GM10266 (cell line): ENCODE measurements at regions not wholly inside any gene's neighbourhood (a gene's known extent, or its start where the extent isn't known, plus 50 kb on each side); places are given as distances from the start of the nearest gene placed in this dataset.

Source experiments
- DNase-seq: peaks from one replicate; pipeline ENCODE4 v3.0.0; 2012; ENCODE audit errors: extremely low spot score
- CTCF ChIP-seq: IDR thresholded peaks from 2 replicates; pipeline ENCODE4 v1.5.1; 2012; ENCODE audit warnings: mild to moderate bottlenecking, low read depth; ENCODE audit not compliant: control insufficient read depth, insufficient read depth; ENCODE audit errors: missing control alignments

DNA sequence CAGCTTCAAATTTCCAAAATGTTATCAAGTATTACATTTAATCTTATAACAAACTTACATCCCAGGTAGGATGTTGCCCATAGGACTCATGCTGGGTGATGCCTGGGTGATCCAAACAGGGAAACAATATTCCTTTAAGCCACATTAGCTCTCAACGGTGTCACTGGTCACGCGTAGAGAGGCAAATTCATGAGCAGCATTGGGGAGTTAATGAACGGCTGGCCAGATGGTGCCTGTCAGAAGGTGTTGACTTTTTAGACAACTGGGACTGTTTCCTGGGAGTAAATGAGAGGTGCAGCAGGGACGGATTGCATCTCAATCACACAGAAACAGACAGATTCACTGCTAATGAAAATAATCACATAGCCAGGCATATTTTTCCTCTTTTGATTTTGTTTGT, 83.3 kb upstream of the ID4 start:
- TF ChIP-seq CTCF: no peak

GRCh38 chr6:19754686-19755085, 82.5 kb upstream of the ID4 start:
- no peak for DNase-seq
- no peak for TF ChIP-seq CTCF

More for the DNA sequence above, 83.3 kb upstream of the ID4 start:
- DNase-seq: no peak

DNA sequence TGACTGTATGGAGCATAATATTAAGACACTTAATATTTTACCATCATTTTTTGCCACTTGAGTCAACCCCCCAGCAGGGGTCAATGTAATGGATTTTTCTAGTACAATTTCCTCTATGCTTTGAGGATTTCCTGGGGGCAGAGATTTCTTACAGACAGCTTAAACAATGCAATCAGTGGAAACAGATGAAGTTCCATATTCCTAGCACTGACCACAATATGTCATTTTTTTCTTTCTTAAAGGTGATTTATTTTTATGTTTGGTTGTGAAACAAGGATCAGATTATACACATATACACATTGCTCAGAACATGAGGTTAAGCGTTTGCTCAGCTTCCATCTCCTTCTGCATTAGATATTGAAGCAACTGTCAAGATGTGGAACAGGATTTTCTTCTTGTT, 82.0 kb upstream of the ID4 start:
- no peak for TF ChIP-seq CTCF
- DNase-seq: no peak

DNA sequence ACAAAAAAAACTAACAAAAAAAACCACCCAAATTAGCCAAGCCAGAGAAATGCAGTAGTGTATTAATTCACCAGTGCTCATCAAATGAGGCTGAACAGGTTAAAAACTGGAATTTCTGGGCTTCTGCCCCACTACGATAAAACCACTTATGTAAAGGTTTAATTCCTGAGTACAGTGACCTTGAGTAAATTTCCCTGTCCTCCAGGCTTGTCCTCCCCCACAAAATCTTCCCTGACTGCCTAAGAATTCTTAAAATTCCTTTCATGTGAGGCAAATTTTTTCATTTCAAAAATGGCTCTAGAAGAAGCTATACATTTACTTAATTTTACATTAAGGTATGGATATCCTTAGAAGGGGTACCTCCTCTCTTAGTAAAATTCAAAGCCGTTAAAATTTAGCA, 80.1 kb upstream of the ID4 start:
- DNase-seq: no peak
- no peak for TF ChIP-seq CTCF

- TF ChIP-seq CTCF: no peak
These were observed 77.9 kb upstream of the ID4 start for GRCh38 chr6:19759117-19759880.

GRCh38 chr6:19761121-19761520, 76.0 kb upstream of the ID4 start:
- DNase-seq: no peak
- TF ChIP-seq CTCF: no peak

More at GRCh38 chr6:19759117-19759880, 77.9 kb upstream of the ID4 start:
- no peak for DNase-seq

DNA sequence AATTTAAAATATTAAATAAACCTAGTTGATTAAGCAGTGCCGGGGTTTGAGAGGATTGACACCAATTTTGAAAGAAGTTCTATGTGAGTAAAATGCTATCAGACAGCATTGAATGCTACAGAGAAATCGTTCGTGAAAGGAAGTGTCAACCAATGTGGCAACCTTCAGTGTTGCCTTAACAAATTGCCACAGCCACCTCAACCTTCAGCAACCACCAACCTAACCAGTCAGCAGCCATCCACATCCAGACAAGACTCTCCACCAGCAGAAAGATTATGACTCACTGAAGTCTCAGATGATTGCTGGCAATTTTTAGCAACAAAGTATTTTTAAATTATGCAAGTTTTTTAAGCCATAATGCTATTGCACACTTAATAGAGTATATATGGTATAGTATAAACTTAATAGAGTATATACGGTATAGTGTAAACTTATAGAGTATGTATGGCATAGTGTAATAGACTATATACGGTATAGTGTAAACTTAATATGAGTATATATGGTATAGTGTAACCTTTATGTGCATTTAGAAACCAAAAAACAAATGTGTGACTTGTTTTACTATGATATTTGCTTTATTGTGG, 65.3 kb upstream of the ID4 start:
- no peak for TF ChIP-seq CTCF

More for the DNA sequence above, 65.3 kb upstream of the ID4 start:
- DNase-seq: no peak
